GM19238 (cell line): ENCODE measurements at regions not wholly inside any gene's neighbourhood (a gene's known extent, or its start where the extent isn't known, plus 50 kb on each side); places are given as distances from the start of the nearest gene placed in this dataset.

Experiments used
- DNase-seq: peaks from one replicate; pipeline ENCODE4 v3.0.0; 2011; ENCODE audit warnings: low spot score; ENCODE audit not compliant: insufficient read length

DNA sequence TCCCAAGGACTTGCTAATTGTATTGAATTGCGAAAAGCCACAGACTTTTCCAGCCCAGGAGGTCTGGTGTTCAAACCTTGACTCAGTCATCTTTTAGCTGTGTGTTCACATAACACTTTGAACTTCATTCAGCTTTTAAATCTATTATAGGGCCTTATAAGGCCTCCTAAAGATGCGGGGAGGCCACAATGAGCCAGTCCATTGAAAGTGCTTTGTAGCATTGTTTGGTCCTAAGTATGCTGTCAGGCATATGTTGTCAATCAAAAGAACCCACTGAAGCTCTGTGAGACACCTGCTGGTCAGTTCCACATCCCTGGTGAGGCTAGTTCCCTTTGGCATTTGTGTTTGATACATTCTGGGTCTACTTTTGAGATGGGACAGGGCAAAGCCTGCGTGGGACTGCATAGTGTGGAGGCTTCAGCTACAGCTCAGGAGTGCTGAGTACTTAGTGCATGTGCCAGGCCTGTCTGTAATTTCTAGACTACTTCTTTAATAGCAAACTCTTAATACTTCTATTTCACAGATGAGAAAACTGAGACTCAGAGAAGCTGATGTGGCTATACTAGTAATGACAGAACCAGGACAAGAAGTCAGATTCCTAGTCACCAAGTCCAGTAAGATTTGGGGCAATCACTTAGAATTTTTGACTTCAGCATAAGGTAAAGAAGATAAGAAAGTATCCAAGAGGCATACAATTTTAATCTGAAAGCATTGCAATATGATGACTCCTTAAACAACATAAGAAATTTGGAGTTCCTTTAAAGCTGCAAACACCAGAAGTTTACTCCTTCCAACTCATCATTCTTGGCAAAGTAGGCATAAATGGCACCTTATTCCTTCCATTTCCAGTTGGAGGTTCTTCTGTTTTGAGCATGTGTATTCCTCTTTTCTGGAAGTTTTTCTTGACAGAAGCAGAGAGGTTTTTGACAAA, 213.0 kb downstream of the PDCD6IP start:
- no peak for DNase-seq

DNA sequence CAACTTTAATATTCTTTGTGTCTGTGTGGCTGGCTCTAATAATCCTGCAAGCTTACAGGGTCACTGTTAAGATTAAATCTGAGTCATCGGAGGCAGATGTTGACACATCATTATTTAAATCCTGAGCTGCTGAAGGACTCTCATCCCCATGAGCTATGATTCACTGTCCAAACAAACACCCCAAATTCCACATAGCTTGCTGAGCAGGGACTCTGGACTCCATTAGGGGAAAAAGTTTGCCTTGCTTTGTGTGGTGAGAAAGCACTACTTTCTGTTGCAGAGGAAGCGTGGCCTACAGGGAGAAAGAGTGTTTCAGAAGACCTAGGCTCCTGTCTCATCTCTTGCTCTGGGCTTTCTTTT, 213.7 kb downstream of the PDCD6IP start:
- DNase-seq = no peak

DNA sequence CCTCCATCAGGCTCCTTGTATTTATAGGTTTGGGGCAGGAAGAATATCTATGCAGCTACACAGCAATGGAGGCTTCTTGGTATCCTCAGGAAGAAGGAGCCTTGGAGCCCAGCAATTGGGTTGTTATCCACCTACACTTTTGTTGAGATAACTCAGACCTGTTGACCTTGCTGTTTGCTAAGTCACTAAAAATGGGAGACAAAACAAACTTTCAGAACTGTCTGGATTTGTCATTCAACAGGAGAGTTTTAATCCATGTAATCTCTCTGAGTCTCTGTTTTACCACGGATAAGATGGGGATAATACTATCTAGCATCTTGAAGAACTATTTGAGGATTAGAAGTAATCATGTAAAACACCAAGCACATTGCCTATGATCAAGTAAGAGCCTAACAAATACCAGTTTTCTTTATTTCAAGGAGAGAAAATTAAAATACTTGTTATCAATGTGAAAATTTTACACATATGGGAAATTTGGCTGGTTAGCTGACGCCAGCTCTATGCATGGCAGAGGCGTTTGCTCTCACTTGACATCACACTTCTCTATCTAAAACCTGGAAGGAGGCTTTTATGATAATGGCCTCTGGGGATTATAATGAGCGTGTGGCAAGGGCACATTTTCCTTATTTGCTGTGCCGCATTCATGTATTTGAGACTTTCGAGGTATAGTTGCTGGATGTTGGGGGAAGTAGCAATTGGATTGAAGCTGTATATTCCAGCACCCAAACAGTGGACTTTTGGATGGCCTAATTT, 215.6 kb downstream of the PDCD6IP start:
- DNase-seq = no peak

DNA sequence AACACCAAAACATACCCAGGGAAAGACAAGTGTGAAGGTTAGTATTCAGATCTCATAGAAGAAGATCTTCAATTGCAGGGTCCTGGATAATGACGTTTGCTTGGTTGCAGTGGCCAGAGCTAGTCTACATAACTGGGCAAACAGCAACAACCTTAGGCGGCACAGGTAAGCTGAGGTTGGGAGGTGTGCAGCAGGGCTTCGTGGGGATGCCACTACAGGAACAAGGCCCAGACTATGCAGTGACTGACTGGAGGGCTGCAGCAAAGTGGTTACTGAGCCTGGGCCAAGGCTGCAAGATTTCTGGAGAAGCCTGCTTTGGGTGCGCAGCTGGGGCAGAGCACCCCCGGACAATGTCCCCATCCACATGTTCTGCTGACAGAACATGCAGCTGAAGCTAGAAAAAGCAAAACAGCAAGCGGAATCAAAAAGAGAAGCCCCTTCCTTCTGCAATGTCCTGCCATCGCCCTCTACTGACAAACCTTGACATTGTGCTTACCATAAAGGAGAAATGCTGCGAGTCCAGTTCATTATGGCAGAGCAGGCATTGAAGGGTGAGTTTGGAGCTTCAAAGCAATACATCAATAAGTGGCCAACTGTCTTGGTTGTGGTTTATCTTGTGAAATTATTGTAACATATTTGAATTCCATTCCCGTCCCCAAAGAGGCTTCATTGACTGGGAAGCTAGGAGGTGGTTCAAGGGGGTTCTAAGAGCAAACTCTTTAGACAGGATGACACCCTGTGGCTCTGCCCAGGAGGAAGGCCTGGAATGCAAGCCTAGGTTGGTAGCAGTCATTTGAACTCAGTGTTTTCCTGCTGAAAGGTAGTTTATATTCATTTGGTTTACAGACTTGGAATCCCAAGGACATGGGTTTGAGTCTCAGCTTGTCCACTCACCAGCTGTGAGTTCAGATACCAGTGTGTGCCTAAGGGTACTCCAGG, 217.0 kb downstream of the PDCD6IP start:
- no peak for DNase-seq

DNA sequence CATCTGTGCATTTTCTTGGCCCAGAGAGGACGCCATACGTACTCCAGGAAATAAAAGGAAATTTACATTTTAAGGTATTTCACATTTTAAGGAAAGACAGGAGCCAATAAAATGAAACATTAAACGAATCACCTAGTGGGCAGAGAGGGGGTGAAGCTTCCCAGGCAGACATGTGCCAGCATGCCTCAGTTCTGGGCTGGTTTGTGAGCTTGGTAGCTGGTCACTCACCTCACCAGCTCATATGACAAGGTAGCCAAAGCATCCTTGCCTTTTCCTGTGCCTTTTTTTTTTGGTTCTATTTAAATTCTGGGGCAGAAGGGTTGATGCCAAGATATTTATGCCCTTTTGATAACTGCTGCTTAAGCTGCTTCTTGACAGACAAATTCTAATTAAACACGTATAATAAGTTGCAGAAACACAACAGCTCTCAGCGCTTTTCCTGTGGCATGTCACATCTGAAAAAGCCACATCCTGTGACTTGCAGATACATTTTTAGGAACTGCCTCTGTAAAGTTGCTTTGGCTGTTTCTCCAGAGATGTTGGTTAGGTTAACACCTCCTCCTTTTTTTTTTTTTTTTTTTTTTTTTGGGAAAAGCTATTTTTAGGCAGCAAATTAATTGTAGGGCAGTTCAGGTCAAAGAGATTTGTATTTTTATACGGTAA, 218.6 kb downstream of the PDCD6IP start:
- no peak for DNase-seq

DNA sequence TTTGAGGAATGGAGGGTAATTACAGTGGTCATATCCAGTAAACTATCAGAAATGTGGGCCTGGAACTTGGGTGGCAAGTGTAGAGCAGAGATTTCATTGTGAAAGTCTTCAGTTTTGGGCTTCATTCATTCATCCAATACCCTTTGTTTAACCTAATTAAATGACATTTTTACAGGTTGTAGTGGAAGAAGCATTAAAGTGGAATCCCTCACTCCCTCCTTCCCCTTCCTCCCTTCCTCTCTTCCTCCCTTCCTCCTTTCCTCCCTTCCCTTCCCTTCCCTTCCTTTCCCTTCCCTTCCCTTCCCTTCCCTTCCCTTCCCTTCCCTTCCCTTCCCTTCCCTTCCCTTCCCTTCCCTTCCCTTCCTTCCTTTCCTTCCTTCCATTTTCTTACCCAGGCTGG, 219.3 kb downstream of the PDCD6IP start:
- no peak for DNase-seq

DNA sequence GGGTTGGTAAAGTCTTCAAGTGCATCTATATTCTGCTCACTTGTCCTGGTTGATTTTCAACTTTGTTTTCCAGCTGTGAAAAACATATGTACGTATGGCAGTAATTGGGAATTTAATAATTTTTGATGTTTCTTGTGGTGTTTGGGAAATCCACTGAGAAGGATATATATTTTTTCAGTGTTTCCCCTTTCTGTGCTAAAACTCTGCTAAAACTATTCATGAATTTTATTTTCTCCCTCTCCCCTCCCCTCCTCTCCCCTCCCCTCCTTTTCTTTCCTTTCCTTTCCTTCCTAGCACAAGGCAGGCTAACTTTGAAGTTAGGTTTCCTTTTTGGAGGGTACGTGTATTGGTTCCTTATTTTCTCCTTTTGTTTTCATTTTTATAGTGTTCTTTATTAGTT, 220.7 kb downstream of the PDCD6IP start:
- DNase-seq = no peak

DNA sequence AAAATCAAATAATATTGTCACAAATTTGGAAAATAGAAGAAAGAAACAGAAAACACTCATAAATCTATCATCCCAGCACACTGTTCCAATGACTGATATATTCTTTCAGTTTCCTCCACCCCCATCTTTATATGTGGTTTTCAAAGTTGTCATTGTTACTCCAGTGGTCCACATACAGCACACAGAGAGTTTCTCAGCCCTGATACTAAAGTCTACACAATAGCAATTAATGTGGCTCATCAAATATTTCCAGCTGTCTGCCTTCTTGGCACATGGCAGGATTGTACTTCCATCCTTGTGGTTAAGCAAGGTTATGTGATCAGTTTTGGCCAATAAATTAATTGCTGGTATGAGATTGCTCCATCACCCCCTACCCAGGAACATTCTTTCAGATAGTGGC, 221.7 kb downstream of the PDCD6IP start:
- no peak for DNase-seq

DNA sequence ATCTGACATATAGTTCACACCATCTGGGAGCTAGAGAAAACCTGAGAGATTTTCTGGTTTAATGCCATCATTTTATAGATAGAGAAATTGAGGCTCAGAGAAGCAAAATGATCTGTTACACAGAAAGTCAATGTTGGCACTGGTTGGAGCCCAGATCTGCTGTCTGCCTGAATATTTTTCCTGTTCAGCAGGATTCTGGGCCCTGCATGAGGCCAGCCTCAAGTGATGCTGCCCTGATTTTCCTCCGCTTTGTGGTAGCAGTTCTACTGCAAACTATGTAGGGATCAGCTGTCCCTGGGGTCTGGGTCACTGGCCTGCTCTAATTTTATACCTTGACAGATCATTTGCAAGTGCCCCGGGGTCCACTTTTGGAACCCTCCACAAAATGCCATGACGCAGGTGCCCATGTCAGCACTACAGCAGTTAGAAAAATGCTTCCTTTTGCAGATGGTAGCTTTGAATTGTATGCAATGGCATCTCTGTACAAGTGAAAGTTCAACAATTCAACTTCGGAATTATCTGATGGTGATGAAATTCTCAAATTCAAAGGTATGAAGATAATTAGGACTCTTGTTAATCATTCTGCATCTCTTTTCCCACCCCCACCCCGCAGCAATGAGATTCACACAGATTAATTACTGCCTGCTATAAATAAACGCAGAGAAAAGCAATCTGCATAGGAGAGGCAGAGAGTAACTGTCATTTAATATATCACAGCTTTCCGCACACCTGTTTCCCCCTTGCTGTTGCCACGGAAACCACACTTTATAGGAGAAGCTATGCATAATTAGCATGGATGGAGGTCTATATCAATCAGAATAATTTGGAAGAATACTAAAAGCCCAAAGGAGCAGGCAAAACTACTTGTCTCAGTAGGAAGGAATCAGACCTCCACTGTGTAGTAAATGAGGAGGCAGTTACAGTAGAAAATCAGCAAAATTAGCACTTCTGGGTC, 222.6 kb downstream of the PDCD6IP start:
- no peak for DNase-seq

DNA sequence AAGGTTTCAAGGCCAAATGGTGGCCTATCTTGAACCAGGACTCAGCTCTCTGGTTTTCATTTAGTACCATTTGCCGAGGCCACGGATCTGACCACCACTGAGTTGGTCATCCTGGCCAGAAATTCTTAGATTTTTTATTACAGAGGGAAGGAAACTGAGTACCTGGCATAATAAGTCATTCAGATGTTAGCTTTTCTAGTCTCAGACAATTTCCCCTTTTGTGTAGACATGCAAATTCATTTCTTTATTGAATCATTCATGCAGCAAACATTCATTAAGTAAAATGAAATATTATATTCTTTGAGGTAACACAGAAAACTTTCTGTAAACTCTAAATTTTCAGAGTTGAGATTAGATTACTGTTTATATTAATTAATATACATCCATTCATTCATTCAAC, 223.7 kb downstream of the PDCD6IP start:
- no peak for DNase-seq

DNA sequence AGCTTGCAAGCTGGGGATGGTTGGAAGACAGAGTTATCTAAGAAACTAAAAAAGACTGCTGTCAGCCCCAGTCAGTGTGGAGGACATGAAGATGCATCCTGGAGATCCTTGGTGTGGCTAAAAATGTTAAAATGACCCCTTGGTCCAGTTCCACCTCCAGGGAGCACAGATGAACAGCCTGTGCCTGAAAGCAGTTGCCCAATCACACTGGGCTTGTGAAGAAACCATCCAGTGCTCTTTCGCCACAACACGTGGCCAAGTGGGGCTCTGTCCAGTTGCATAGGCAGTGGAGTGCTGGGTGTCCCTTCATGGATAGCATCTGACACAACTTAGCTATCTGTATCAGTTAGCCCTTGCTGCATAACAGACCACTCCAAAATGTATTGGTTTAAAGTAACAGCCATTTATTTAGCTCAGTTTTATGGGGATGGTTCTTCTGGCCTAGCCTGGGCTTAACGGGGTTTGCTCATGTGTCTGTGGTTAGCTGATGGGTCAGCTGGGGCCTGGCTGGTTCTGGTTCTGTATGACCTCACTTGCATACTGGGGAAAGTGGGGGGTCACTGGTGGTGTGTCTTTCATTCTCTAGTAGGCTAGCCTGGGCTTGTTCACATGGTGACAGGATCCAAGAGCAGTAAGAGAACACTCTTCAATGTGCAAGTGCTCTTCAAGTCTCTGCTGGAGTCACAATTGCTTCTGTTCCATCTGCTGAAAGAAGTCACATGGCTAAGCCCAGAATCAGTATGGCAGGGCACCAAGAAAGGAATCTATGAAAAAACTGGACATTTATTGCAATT, 226.2 kb downstream of the PDCD6IP start:
- no peak for DNase-seq

DNA sequence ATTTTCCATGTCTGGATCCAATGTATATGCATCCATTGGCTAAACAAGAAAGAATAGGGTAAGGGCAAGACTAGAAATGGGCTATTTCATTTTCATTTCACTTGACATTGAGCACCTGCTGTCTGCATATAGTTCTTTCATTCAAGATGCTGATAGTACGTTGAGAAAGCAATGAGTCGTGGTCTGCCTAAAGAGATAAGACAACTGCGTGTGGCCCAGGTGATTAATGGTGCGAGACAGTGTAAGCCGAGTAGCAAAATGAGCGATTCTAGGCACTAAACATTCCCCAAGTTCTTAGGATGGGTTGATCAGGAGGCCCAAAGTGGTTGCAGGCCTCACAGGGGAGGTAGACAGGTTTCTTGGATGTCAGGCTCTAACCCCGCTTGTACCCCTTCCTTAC, 235.4 kb downstream of the PDCD6IP start:
- no peak for DNase-seq

DNA sequence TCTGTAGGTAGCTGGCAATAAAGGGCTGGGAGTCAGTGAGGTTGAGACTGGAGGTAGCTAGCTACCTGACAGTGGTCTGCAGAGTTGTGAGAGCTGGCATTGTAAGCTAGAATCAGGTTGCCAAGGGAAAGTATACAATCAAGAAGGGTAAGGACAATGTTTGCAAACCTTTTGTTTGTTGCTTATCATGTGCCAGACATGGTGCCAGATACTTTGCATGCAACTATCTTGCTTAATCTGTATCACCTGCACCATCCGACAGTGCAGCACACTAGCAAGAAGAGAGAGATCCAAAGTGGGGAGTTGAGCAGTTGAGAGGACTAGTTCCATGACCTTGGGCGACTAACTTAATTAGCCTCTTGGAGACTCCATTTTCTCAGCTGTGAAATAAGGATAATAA, 236.4 kb downstream of the PDCD6IP start:
- no peak for DNase-seq

DNA sequence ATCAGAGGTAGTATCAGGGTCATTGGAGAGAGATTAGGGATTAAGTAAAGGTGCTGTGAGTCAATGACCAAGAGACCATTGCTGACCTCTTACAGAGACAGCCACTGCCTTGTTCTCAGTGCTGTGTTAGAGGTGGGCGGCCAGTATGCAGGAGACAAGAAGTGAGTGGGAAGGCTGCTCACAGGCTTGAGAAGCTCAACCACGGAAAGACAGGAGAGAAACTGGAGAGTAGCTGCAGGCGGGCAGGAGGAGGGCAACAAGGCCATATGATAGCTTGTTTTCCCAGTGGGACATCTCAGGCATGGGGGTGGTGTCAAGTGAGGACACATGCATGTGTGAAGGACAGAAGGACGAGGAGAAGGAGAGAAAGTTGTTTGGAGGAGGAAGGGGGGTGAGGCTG, 237.3 kb downstream of the PDCD6IP start:
- DNase-seq = no peak

DNA sequence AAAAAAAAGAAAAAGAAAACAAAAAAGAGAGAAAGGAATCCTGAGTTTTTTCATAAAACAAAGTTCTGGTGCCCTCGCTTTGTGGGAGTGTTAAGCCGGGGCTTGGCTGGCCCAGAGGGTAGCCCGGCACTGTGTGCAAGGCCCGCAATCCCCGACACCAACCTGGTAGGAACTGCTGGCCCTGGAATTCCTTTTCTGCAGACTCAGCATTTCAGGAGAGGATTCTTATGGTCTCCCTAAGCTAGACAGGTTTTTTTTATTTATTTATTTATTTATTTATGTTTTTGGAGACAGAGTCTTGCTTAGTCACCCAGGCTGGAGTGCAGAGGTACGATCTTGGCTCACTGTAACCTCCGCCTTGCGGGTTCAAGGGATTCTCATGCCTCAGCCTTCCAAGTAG, 238.8 kb downstream of the PDCD6IP start:
- DNase-seq = no peak

DNA sequence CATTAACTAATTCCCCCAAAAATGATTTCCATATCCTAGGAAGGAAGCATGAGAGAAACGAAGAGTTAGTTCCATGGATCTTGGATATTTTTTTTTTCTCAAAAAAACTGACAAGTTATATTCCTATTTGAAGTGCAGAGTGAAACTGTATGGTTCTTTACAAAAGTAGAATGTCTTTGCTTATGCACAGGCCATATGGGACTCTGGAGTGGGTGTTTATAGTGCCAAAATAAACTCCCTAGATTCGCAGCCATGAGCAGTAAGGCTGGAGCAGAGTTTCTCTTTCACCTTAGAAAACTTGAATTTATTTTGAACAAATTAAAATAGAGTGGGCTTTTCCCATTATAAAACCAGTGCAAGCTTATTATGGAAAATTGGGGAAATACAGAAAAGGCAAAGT, 239.7 kb downstream of the PDCD6IP start:
- no peak for DNase-seq

DNA sequence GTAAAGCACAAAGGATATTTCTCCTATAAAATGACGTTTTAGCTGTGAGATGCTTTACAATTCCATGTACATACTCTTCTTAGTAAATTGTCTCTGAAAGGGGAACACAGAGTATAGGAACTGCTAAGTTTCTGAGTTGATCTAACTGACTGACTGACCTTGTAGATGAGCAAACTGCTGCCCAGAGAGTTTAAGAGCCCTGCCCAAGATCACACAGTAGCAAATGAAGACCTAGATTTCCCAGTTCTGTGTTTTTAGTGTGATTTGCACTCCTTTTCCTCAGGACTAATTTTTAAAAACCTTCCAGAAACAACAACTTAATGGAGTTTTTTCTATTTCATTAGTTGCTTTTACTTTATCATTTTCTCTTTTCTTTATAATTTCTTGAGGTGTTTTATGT, 247.7 kb downstream of the PDCD6IP start:
- DNase-seq = no peak

DNA sequence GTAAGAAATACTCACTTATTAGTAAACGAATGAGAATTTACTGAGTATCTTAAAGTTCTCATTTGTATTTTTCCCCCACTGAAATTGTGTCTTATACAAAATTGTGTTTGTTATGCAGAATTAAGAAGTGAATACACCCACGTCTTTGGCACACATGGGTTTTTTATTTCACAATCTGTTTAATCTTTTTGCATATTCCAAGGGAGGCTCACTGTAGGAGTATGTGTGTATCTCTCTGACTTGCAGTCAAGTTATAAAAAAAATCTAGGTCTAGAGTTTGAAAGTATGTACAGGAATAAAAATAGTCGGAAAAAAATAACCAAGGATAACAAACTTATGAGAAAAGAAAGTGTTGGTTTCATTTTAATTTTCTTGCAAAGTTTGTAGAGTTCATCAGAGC, 255.2 kb downstream of the PDCD6IP start:
- DNase-seq = no peak
